ENCODE measurements at regions not wholly inside any gene's neighbourhood (a gene's known extent, or its start where the extent isn't known, plus 50 kb on each side); places are given as distances from the start of the nearest gene placed in this dataset.

DNA sequence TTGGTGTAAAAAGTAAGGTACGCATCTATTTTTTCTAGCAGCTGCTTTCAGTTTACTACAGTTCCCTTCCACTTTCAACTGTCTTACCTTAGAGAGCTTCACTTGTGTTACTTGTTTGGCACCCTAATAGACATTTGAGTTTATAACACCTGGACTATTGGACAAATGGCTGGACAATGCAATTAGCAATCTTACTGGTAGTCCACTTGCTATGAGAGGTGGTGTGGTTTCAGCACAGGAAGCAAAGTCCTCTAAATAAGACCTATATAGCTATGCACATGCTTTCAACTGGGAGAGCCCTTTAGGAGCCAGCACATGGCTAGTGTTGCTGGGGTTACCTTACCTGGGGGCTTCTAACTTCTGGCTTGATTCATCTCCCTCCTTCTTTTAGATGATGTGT lies 119.6 kb upstream of the RANBP3L start:
- TF ChIP-seq ESRRG (CRISPR knock-in tag; IDR thresholded peaks at IDR 0.05) (no peak), GLIS3 (CRISPR knock-in tag; IDR thresholded peaks at IDR 0.05) (no peak), TOX (CRISPR knock-in tag; IDR thresholded peaks at IDR 0.05; ENCODE audit: borderline replicate concordance) (no peak), ZC3H10 (CRISPR knock-in tag; IDR thresholded peaks at IDR 0.05) (no peak), RARB (CRISPR knock-in tag; IDR thresholded peaks at IDR 0.05) (no peak)
- TF ChIP-seq, protein P1, sequence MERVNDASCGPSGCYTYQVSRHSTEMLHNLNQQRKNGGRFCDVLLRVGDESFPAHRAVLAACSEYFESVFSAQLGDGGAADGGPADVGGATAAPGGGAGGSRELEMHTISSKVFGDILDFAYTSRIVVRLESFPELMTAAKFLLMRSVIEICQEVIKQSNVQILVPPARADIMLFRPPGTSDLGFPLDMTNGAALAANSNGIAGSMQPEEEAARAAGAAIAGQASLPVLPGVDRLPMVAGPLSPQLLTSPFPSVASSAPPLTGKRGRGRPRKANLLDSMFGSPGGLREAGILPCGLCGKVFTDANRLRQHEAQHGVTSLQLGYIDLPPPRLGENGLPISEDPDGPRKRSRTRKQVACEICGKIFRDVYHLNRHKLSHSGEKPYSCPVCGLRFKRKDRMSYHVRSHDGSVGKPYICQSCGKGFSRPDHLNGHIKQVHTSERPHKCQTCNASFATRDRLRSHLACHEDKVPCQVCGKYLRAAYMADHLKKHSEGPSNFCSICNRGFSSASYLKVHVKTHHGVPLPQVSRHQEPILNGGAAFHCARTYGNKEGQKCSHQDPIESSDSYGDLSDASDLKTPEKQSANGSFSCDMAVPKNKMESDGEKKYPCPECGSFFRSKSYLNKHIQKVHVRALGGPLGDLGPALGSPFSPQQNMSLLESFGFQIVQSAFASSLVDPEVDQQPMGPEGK (CRISPR knock-in tag; IDR thresholded peaks at IDR 0.05; ENCODE audit: borderline replicate concordance) = no peak
- TF ChIP-seq, protein P2, sequence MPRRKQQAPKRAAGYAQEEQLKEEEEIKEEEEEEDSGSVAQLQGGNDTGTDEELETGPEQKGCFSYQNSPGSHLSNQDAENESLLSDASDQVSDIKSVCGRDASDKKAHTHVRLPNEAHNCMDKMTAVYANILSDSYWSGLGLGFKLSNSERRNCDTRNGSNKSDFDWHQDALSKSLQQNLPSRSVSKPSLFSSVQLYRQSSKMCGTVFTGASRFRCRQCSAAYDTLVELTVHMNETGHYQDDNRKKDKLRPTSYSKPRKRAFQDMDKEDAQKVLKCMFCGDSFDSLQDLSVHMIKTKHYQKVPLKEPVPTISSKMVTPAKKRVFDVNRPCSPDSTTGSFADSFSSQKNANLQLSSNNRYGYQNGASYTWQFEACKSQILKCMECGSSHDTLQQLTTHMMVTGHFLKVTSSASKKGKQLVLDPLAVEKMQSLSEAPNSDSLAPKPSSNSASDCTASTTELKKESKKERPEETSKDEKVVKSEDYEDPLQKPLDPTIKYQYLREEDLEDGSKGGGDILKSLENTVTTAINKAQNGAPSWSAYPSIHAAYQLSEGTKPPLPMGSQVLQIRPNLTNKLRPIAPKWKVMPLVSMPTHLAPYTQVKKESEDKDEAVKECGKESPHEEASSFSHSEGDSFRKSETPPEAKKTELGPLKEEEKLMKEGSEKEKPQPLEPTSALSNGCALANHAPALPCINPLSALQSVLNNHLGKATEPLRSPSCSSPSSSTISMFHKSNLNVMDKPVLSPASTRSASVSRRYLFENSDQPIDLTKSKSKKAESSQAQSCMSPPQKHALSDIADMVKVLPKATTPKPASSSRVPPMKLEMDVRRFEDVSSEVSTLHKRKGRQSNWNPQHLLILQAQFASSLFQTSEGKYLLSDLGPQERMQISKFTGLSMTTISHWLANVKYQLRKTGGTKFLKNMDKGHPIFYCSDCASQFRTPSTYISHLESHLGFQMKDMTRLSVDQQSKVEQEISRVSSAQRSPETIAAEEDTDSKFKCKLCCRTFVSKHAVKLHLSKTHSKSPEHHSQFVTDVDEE (CRISPR knock-in tag; IDR thresholded peaks at IDR 0.05) = no peak
- TF ChIP-seq, protein P3, sequence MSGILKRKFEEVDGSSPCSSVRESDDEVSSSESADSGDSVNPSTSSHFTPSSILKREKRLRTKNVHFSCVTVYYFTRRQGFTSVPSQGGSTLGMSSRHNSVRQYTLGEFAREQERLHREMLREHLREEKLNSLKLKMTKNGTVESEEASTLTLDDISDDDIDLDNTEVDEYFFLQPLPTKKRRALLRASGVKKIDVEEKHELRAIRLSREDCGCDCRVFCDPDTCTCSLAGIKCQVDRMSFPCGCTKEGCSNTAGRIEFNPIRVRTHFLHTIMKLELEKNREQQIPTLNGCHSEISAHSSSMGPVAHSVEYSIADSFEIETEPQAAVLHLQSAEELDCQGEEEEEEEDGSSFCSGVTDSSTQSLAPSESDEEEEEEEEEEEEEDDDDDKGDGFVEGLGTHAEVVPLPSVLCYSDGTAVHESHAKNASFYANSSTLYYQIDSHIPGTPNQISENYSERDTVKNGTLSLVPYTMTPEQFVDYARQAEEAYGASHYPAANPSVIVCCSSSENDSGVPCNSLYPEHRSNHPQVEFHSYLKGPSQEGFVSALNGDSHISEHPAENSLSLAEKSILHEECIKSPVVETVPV (CRISPR knock-in tag; IDR thresholded peaks at IDR 0.05) = no peak
